Choroid plexus epithelial cell (primary cell): ENCODE measurements at regions not wholly inside any gene's neighbourhood (a gene's known extent, or its start where the extent isn't known, plus 50 kb on each side); places are given as distances from the start of the nearest gene placed in this dataset.

Experiments
- DNase-seq: peaks from one replicate; pipeline ENCODE4 v3.0.0-alpha.2; 2010; ENCODE audit warnings: low read depth
- H3K4me3 ChIP-seq: 2 replicates; pipeline ENCODE4 v1.5.1; 2011; ENCODE audit warnings: low read depth, mild to moderate bottlenecking, control low read depth, low read length, moderate library complexity
- TF ChIP-seq, protein P1 (sequence below): conservative IDR thresholded peaks from 2 replicates; pipeline ENCODE4 v1.5.1; 2011; ENCODE audit warnings: low read depth, mild to moderate bottlenecking, control low read depth, inconsistent platforms, low read length, moderate library complexity

DNA sequence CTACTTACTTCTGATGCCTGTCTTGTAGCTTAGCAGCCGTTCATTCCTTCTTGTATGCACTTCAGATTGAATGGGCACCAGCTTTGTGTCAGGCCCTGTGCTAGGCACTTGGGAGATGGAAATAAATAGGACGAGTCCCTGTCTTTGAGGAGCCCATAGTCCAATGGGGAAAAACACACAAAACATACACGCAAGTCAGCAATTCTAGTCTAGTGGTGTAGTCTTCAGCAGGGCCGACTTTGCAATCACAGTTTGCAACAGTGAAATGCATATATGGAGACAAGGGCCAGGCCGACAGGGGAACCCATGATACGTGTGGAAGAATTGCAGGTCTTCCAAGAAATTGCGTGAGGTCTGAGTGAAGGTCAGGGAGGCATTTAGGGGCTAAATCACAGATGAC lies 262.6 kb downstream of the MAF start:
- no peak overlapping the region for H3K4me3 ChIP-seq
- DNase-seq: no peak
- TF ChIP-seq, protein P1, sequence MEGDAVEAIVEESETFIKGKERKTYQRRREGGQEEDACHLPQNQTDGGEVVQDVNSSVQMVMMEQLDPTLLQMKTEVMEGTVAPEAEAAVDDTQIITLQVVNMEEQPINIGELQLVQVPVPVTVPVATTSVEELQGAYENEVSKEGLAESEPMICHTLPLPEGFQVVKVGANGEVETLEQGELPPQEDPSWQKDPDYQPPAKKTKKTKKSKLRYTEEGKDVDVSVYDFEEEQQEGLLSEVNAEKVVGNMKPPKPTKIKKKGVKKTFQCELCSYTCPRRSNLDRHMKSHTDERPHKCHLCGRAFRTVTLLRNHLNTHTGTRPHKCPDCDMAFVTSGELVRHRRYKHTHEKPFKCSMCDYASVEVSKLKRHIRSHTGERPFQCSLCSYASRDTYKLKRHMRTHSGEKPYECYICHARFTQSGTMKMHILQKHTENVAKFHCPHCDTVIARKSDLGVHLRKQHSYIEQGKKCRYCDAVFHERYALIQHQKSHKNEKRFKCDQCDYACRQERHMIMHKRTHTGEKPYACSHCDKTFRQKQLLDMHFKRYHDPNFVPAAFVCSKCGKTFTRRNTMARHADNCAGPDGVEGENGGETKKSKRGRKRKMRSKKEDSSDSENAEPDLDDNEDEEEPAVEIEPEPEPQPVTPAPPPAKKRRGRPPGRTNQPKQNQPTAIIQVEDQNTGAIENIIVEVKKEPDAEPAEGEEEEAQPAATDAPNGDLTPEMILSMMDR: no peak

DNA sequence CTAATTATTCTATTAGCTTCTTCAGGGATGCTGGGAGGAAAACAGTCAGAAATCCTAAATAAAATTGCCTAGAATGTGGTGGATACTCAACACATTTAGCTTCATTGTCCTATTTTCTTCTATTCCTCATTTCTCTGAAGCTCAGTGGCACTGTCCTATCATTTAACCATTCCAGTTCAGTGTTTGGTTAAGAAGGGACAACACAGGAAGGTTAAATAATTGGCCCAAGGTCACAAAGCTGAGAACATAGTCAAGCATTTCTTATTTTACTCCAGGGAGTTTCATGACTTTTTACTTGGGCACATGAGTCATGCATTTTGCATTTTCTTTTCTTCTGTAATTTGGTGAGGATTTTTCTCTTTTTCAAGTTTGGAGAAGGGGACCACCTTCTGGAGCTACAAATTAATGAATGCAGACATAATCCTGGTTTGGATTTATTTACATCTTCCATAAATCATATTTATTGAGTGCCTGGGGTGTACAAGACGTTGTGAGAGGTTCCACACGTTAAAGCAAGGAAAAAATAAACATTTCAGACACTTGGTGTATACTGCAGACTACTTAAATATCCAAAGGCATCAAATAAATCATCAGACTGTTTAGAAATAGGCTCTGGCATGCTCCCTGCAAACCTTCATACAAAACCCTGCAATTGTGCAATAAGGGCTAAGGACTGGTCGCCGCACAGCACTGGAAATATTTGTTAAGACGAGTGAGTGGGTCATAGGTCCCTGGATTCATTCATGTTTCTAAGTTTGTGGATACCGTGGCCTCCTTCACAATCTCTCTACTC lies 263.9 kb downstream of the MAF start:
- no peak overlapping the region for H3K4me3 ChIP-seq
- TF ChIP-seq, protein P1: no peak
- no peak for DNase-seq

- no peak for DNase-seq
These were observed 266.4 kb downstream of the MAF start for GRCh38 chr16:79334127-79334526.

GRCh38 chr16:79331066-79331465 lies 269.5 kb downstream of the MAF start:
- TF ChIP-seq, protein P1: no peak
- no peak for DNase-seq
- H3K4me3 ChIP-seq: no peak overlapping the region

More at GRCh38 chr16:79334127-79334526, 266.4 kb downstream of the MAF start:
- H3K4me3 ChIP-seq: no peak overlapping the region
- TF ChIP-seq, protein P1: no peak

DNA sequence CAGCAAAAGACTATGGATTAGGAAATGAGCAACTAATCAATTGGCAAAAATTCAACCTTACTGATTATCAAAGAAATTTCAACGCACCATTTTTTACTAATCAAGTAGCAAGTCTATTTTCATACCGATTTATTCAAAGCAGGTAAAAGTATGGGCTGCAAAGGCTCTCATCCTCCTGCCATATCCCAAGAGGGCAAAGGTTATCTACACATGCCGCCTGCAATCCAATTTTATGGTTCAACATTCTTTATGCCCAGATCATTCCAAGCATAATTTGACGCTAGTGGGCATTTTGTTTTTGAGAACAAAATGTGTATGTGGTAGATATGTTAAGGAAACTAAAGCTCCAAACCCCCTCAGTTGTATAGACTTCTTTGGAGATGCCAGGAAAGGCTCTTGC lies 270.6 kb downstream of the MAF start:
- no peak overlapping the region for H3K4me3 ChIP-seq
- TF ChIP-seq, protein P1: no peak
- DNase-seq: no peak

DNA sequence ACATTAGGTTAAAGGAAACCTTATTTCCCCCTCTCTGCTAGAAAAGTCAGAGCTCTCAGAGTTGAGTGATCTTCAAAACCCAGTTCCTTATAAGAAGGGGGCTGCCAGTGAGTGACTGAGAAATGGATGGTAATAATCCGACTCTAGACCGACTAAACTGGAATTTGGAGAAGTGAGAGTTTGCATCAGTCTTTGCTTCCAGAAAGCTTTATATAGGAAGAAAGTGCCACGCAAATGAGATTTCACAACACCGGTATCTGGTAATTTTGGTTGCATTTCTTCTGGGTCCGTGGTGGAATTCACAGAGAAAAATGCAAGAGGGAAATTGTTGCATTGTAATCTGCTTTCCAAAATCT lies 271.4 kb downstream of the MAF start:
- H3K4me3 ChIP-seq: no peak overlapping the region
- no peak for DNase-seq
- TF ChIP-seq, protein P1: no peak
